Osteocyte (in vitro differentiated cells): ENCODE measurements at regions not wholly inside any gene's neighbourhood (a gene's known extent, or its start where the extent isn't known, plus 50 kb on each side); places are given as distances from the start of the nearest gene placed in this dataset.
A peak's percentile ranks its signal among the peaks of the same experiment; 100 is the strongest.

Experiments
- DNase-seq: peaks from one replicate; pipeline ENCODE4 v3.0.0; 2021; ENCODE audit warnings: mixed read lengths; ENCODE audit not compliant: unreplicated experiment; ENCODE audit errors: extremely low spot score
- H3K27ac Mint-ChIP-seq: one replicate; pipeline ENCODE4 v1.8.0; 2021; ENCODE audit warnings: mild to moderate bottlenecking, mixed read lengths; ENCODE audit not compliant: unreplicated experiment
- H3K27me3 Mint-ChIP-seq: one replicate; pipeline ENCODE4 v1.8.0; 2021; ENCODE audit warnings: mixed read lengths; ENCODE audit not compliant: unreplicated experiment
- H3K36me3 Mint-ChIP-seq: one replicate; pipeline ENCODE4 v1.8.0; 2021; ENCODE audit warnings: mixed read lengths; ENCODE audit not compliant: unreplicated experiment
- H3K4me1 Mint-ChIP-seq: one replicate; pipeline ENCODE4 v1.8.0; 2021; ENCODE audit warnings: mixed read lengths; ENCODE audit not compliant: unreplicated experiment
- H3K4me3 Mint-ChIP-seq: one replicate; pipeline ENCODE4 v1.8.0; 2021; ENCODE audit warnings: mild to moderate bottlenecking, moderate library complexity, mixed read lengths; ENCODE audit not compliant: unreplicated experiment
- H3K9me3 Mint-ChIP-seq: one replicate; pipeline ENCODE4 v1.8.0; 2021; ENCODE audit warnings: mixed read lengths; ENCODE audit not compliant: unreplicated experiment
- CTCF ChIP-seq: fragments of 200-600 bp; sonication (generic); IDR thresholded peaks from 2 replicates; pipeline ENCODE4 v1.5.0; 2021; ENCODE audit warnings: antibody characterized with exemption, mild to moderate bottlenecking, moderate library complexity

GRCh38 chr11:57899378-57899777, 124.3 kb upstream of the OR9Q1 start:
- Mint-ChIP-seq H3K27me3 (no peaks in the 10 kb centered on the region), H3K9me3 (no peaks in the 10 kb centered on the region), H3K36me3 (no peaks in the 10 kb centered on the region), H3K4me3 (no peak overlapping the region), H3K27ac (no peak overlapping the region), H3K4me1 (no peaks in the 10 kb centered on the region)
- TF ChIP-seq CTCF = no peak
- peak; percentile 19 for DNase-seq

- Mint-ChIP-seq H3K27me3 (no peaks in the 10 kb centered on the region), H3K36me3 (no peaks in the 10 kb centered on the region), H3K27ac (no peak overlapping the region), H3K9me3 (no peaks in the 10 kb centered on the region), H3K4me3 (no peak overlapping the region), H3K4me1 (no peaks in the 10 kb centered on the region)
- TF ChIP-seq CTCF = no peak
- no peak for DNase-seq
Measured at GRCh38 chr11:57900320-57900719, 123.4 kb upstream of the OR9Q1 start.

- Mint-ChIP-seq H3K9me3 (no peaks in the 10 kb centered on the region), H3K27me3 (no peaks in the 10 kb centered on the region), H3K4me1 (no peaks in the 10 kb centered on the region), H3K36me3 (no peaks in the 10 kb centered on the region), H3K4me3 (no peak overlapping the region), H3K27ac (no peak overlapping the region)
- TF ChIP-seq CTCF = no peak
- no peak for DNase-seq
Measured at GRCh38 chr11:57901278-57901677, 122.4 kb upstream of the OR9Q1 start.

- Mint-ChIP-seq H3K36me3 (no peaks in the 10 kb centered on the region), H3K9me3 (no peaks in the 10 kb centered on the region), H3K4me3 (no peak overlapping the region), H3K27me3 (no peaks in the 10 kb centered on the region), H3K27ac (no peak overlapping the region), H3K4me1 (no peaks in the 10 kb centered on the region)
- no peak for TF ChIP-seq CTCF
- DNase-seq = no peak
Measured at GRCh38 chr11:57901756-57902155, 121.9 kb upstream of the OR9Q1 start.

DNA sequence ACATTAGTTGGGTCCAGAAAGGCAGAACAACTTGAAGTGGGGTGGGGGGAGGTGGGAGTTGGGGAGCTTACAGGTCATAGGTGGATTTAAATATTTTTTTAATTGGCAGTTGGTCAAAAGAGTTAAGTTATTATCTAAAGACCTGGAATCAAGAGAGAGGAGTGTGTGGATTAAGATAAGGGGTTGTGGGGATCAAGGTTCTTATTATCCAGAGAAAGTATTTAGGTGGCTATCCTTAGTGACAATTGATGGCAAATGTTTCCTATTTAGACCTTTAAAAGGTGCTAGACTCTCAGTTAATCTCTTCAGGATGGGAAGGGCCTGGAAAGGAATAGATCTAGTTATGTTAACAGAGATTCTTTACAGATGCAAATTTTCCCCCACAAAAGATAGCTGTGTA, 120.7 kb upstream of the OR9Q1 start:
- Mint-ChIP-seq H3K27ac (no peak overlapping the region), H3K27me3 (no peaks in the 10 kb centered on the region), H3K36me3 (no peaks in the 10 kb centered on the region), H3K4me3 (no peak overlapping the region), H3K4me1 (no peaks in the 10 kb centered on the region), H3K9me3 (no peaks in the 10 kb centered on the region)
- no peak for DNase-seq
- TF ChIP-seq CTCF = no peak
